ENCODE measurements at regions not wholly inside any gene's neighbourhood (a gene's known extent, or its start where the extent isn't known, plus 50 kb on each side); places are given as distances from the start of the nearest gene placed in this dataset.

- no peak for DNase-seq (ENCODE audit: low read depth in 2 of 3, low spot score in 1 of 3)
Observed at GRCh38 chr2:237213315-237214022, 127.8 kb downstream of the COPS8 start.

- no peak for DNase-seq (ENCODE audit: low read depth in 2 of 3, low spot score in 1 of 3)
Observed at GRCh38 chr2:237214030-237214675, 128.5 kb downstream of the COPS8 start.

GRCh38 chr2:237214963-237215362, 129.3 kb downstream of the COPS8 start:
- no peak for DNase-seq (ENCODE audit: low read depth in 2 of 3, low spot score in 1 of 3)

GRCh38 chr2:237217995-237218616, 132.4 kb downstream of the COPS8 start:
- DNase-seq (ENCODE audit: low read depth in 2 of 3, low spot score in 1 of 3), result no peak

- no peak for DNase-seq (ENCODE audit: low read depth in 2 of 3, low spot score in 1 of 3)
Observed at GRCh38 chr2:237218756-237219155, 133.1 kb downstream of the COPS8 start.

- no peak for DNase-seq (ENCODE audit: low read depth in 2 of 3, low spot score in 1 of 3)
Observed at GRCh38 chr2:237219826-237220225, 134.1 kb downstream of the COPS8 start.

GRCh38 chr2:237221443-237221842, 135.8 kb downstream of the COPS8 start:
- no peak for DNase-seq (ENCODE audit: low read depth in 2 of 3, low spot score in 1 of 3)

- no peak for DNase-seq (ENCODE audit: low read depth in 2 of 3, low spot score in 1 of 3)
Observed at GRCh38 chr2:237222178-237222577, 136.5 kb downstream of the COPS8 start.

- DNase-seq (ENCODE audit: low read depth in 2 of 3, low spot score in 1 of 3), result no peak
Observed at GRCh38 chr2:237222601-237223041, 136.9 kb downstream of the COPS8 start.

- no peak for DNase-seq (ENCODE audit: low read depth in 2 of 3, low spot score in 1 of 3)
Observed at GRCh38 chr2:237223201-237223861, 137.6 kb downstream of the COPS8 start.

- no peak for DNase-seq (ENCODE audit: low read depth in 2 of 3, low spot score in 1 of 3)
Observed at GRCh38 chr2:237227190-237227589, 141.5 kb downstream of the COPS8 start.

GRCh38 chr2:237227592-237228280, 142.0 kb downstream of the COPS8 start:
- DNase-seq (ENCODE audit: low read depth in 2 of 3, low spot score in 1 of 3), result peak in 2 of 3 donors; percentile 7 to 21

- DNase-seq (ENCODE audit: low read depth in 2 of 3, low spot score in 1 of 3), result no peak
Observed at GRCh38 chr2:237228281-237228625, 142.6 kb downstream of the COPS8 start.

- no peak for DNase-seq (ENCODE audit: low read depth in 2 of 3, low spot score in 1 of 3)
Observed at GRCh38 chr2:237229905-237230304, 144.2 kb downstream of the COPS8 start.

GRCh38 chr2:237230355-237230754, 144.7 kb downstream of the COPS8 start:
- no peak for DNase-seq (ENCODE audit: low read depth in 2 of 3, low spot score in 1 of 3)

GRCh38 chr2:237231593-237231992, 145.9 kb downstream of the COPS8 start:
- no peak for DNase-seq (ENCODE audit: low read depth in 2 of 3, low spot score in 1 of 3)

GRCh38 chr2:237232166-237232565, 146.5 kb downstream of the COPS8 start:
- no peak for DNase-seq (ENCODE audit: low read depth in 2 of 3, low spot score in 1 of 3)

- no peak for DNase-seq (ENCODE audit: low read depth in 2 of 3, low spot score in 1 of 3)
Observed at GRCh38 chr2:237234268-237234667, 148.6 kb downstream of the COPS8 start.

GRCh38 chr2:237235383-237236095, 149.8 kb downstream of the COPS8 start:
- no peak for DNase-seq (ENCODE audit: low read depth in 2 of 3, low spot score in 1 of 3)

- DNase-seq (ENCODE audit: low read depth in 2 of 3, low spot score in 1 of 3), result no peak
Observed at GRCh38 chr2:237236188-237236587, 150.5 kb downstream of the COPS8 start.

- DNase-seq (ENCODE audit: low read depth in 2 of 3, low spot score in 1 of 3), result no peak
Observed at GRCh38 chr2:237238249-237238648, 152.6 kb downstream of the COPS8 start.
